NCI-H345 (cell line): ENCODE measurements at regions not wholly inside any gene's neighbourhood (a gene's known extent, or its start where the extent isn't known, plus 50 kb on each side); places are given as distances from the start of the nearest gene placed in this dataset.
"Not testable (repeated sequence)": the region's sequence is repeated elsewhere in the genome, so short reads cannot be mapped to it uniquely, and the experiment has no call there.

ENCODE experiments used
- DNase-seq: peaks from one replicate; lab custom pipeline; 2025; lab: John Stamatoyannopoulos, UW

GRCh38 chr15:36075333-36075732 is 504.1 kb upstream of the CDIN1 start:
- DNase-seq: no peak

- DNase-seq: no peak
These were observed 500.4 kb upstream of the CDIN1 start for GRCh38 chr15:36079021-36079420.

GRCh38 chr15:36080759-36081158 is 498.7 kb upstream of the CDIN1 start:
- DNase-seq: no peak

- DNase-seq: no peak
These were observed 489.0 kb upstream of the CDIN1 start for GRCh38 chr15:36090286-36090946.

GRCh38 chr15:36106640-36107335 is 472.6 kb upstream of the CDIN1 start:
- DNase-seq: peak; percentile 0

- no peak for DNase-seq
These were observed 470.9 kb upstream of the CDIN1 start for GRCh38 chr15:36108541-36108940.

- DNase-seq: no peak
These were observed 469.3 kb upstream of the CDIN1 start for GRCh38 chr15:36109943-36110658.

- no peak for DNase-seq
These were observed 468.8 kb upstream of the CDIN1 start for GRCh38 chr15:36110659-36110993.

GRCh38 chr15:36117296-36117787 is 462.1 kb upstream of the CDIN1 start:
- no peak for DNase-seq

- DNase-seq: no peak
These were observed 453.2 kb upstream of the CDIN1 start for GRCh38 chr15:36126194-36126593.

GRCh38 chr15:36130641-36131310 is 448.6 kb upstream of the CDIN1 start:
- DNase-seq: no peak

- no peak for DNase-seq
These were observed 445.7 kb upstream of the CDIN1 start for GRCh38 chr15:36133742-36134141.

- DNase-seq: no peak
These were observed 443.4 kb upstream of the CDIN1 start for GRCh38 chr15:36136049-36136448.

- no peak for DNase-seq
These were observed 426.5 kb upstream of the CDIN1 start for GRCh38 chr15:36152936-36153335.

- DNase-seq: no peak
These were observed 422.5 kb upstream of the CDIN1 start for GRCh38 chr15:36156879-36157427.

GRCh38 chr15:36160351-36160750 is 419.1 kb upstream of the CDIN1 start:
- DNase-seq: no peak

GRCh38 chr15:36161108-36161507 is 418.3 kb upstream of the CDIN1 start:
- no peak for DNase-seq

GRCh38 chr15:36161771-36162212 is 417.6 kb upstream of the CDIN1 start:
- DNase-seq: no peak

- not testable (repeated sequence) for DNase-seq
These were observed 415.4 kb upstream of the CDIN1 start for GRCh38 chr15:36163983-36164382.

- no peak for DNase-seq
These were observed 406.5 kb upstream of the CDIN1 start for GRCh38 chr15:36172955-36173354.

GRCh38 chr15:36175186-36175740 is 404.2 kb upstream of the CDIN1 start:
- DNase-seq: no peak
